ENCODE measurements at regions not wholly inside any gene's neighbourhood (a gene's known extent, or its start where the extent isn't known, plus 50 kb on each side); places are given as distances from the start of the nearest gene placed in this dataset.

GRCh38 chr14:87323191-87323590, 669.8 kb downstream of the GALC start:
- H3K9me3 ChIP-seq (ENCODE audit: control insufficient read depth, insufficient read depth, low read length), result no peaks in the 10 kb centered on the region
- H3K9ac ChIP-seq (ENCODE audit: low read depth, low read length), result no peak overlapping the region
- no peaks in the 10 kb centered on the region for H3K36me3 ChIP-seq (ENCODE audit: insufficient read depth, low read length)
- no peaks in the 10 kb centered on the region for H3K4me1 ChIP-seq (ENCODE audit: insufficient read depth, low read length)

GRCh38 chr14:87321548-87321947, 671.4 kb downstream of the GALC start:
- Histone ChIP-seq H3K9ac (ENCODE audit: low read depth, low read length) (no peak overlapping the region), H3K4me1 (ENCODE audit: insufficient read depth, low read length) (no peaks in the 10 kb centered on the region), H3K36me3 (ENCODE audit: insufficient read depth, low read length) (no peaks in the 10 kb centered on the region), H3K9me3 (ENCODE audit: control insufficient read depth, insufficient read depth, low read length) (no peaks in the 10 kb centered on the region)

- H3K36me3 ChIP-seq (ENCODE audit: insufficient read depth, low read length), result no peaks in the 10 kb centered on the region
- no peak overlapping the region for H3K9ac ChIP-seq (ENCODE audit: low read depth, low read length)
- no peaks in the 10 kb centered on the region for H3K4me1 ChIP-seq (ENCODE audit: insufficient read depth, low read length)
- H3K9me3 ChIP-seq (ENCODE audit: control insufficient read depth, insufficient read depth, low read length), result no peaks in the 10 kb centered on the region
Measured at GRCh38 chr14:87312894-87313205, 680.1 kb downstream of the GALC start.

GRCh38 chr14:87312169-87312893, 680.7 kb downstream of the GALC start:
- Histone ChIP-seq H3K9ac (ENCODE audit: low read depth, low read length) (no peak overlapping the region), H3K4me1 (ENCODE audit: insufficient read depth, low read length) (no peaks in the 10 kb centered on the region), H3K36me3 (ENCODE audit: insufficient read depth, low read length) (no peaks in the 10 kb centered on the region), H3K9me3 (ENCODE audit: control insufficient read depth, insufficient read depth, low read length) (no peaks in the 10 kb centered on the region)

GRCh38 chr14:87309557-87309956, 683.4 kb downstream of the GALC start:
- Histone ChIP-seq H3K9ac (ENCODE audit: low read depth, low read length) (no peak overlapping the region), H3K9me3 (ENCODE audit: control insufficient read depth, insufficient read depth, low read length) (no peaks in the 10 kb centered on the region), H3K36me3 (ENCODE audit: insufficient read depth, low read length) (no peaks in the 10 kb centered on the region), H3K4me1 (ENCODE audit: insufficient read depth, low read length) (no peaks in the 10 kb centered on the region)

GRCh38 chr14:87306409-87307168, 686.4 kb downstream of the GALC start:
- Histone ChIP-seq H3K9ac (ENCODE audit: low read depth, low read length) (no peak overlapping the region), H3K9me3 (ENCODE audit: control insufficient read depth, insufficient read depth, low read length) (no peaks in the 10 kb centered on the region), H3K4me1 (ENCODE audit: insufficient read depth, low read length) (no peaks in the 10 kb centered on the region), H3K36me3 (ENCODE audit: insufficient read depth, low read length) (no peaks in the 10 kb centered on the region)

- Histone ChIP-seq H3K9me3 (ENCODE audit: control insufficient read depth, insufficient read depth, low read length) (no peaks in the 10 kb centered on the region), H3K9ac (ENCODE audit: low read depth, low read length) (no peak overlapping the region), H3K36me3 (ENCODE audit: insufficient read depth, low read length) (no peaks in the 10 kb centered on the region), H3K4me1 (ENCODE audit: insufficient read depth, low read length) (no peaks in the 10 kb centered on the region)
Measured at GRCh38 chr14:87305345-87305744, 687.6 kb downstream of the GALC start.

GRCh38 chr14:87304404-87304803, 688.6 kb downstream of the GALC start:
- Histone ChIP-seq H3K36me3 (ENCODE audit: insufficient read depth, low read length) (no peaks in the 10 kb centered on the region), H3K9ac (ENCODE audit: low read depth, low read length) (no peak overlapping the region), H3K4me1 (ENCODE audit: insufficient read depth, low read length) (no peaks in the 10 kb centered on the region)

GRCh38 chr14:87286826-87287225, 706.2 kb downstream of the GALC start:
- no peaks in the 10 kb centered on the region for H3K4me1 ChIP-seq (ENCODE audit: insufficient read depth, low read length)
- H3K9me3 ChIP-seq (ENCODE audit: control insufficient read depth, insufficient read depth, low read length), result no peaks in the 10 kb centered on the region
- H3K9ac ChIP-seq (ENCODE audit: low read depth, low read length), result no peak overlapping the region
- no peaks in the 10 kb centered on the region for H3K36me3 ChIP-seq (ENCODE audit: insufficient read depth, low read length)

More at GRCh38 chr14:87304404-87304803, 688.6 kb downstream of the GALC start:
- H3K9me3 ChIP-seq (ENCODE audit: control insufficient read depth, insufficient read depth, low read length), result no peaks in the 10 kb centered on the region

GRCh38 chr14:87286191-87286590, 706.8 kb downstream of the GALC start:
- no peak overlapping the region for H3K9ac ChIP-seq (ENCODE audit: low read depth, low read length)
- H3K9me3 ChIP-seq (ENCODE audit: control insufficient read depth, insufficient read depth, low read length), result no peaks in the 10 kb centered on the region
- H3K4me1 ChIP-seq (ENCODE audit: insufficient read depth, low read length), result no peaks in the 10 kb centered on the region
- H3K36me3 ChIP-seq (ENCODE audit: insufficient read depth, low read length), result no peaks in the 10 kb centered on the region

GRCh38 chr14:87285506-87285905, 707.5 kb downstream of the GALC start:
- H3K36me3 ChIP-seq (ENCODE audit: insufficient read depth, low read length), result no peaks in the 10 kb centered on the region
- no peaks in the 10 kb centered on the region for H3K4me1 ChIP-seq (ENCODE audit: insufficient read depth, low read length)
- H3K9ac ChIP-seq (ENCODE audit: low read depth, low read length), result no peak overlapping the region
- no peaks in the 10 kb centered on the region for H3K9me3 ChIP-seq (ENCODE audit: control insufficient read depth, insufficient read depth, low read length)

- Histone ChIP-seq H3K36me3 (ENCODE audit: insufficient read depth, low read length) (no peaks in the 10 kb centered on the region), H3K4me1 (ENCODE audit: insufficient read depth, low read length) (no peaks in the 10 kb centered on the region), H3K9me3 (ENCODE audit: control insufficient read depth, insufficient read depth, low read length) (no peaks in the 10 kb centered on the region), H3K9ac (ENCODE audit: low read depth, low read length) (no peak overlapping the region)
Measured at GRCh38 chr14:87283547-87283946, 709.4 kb downstream of the GALC start.

GRCh38 chr14:87282266-87282665, 710.7 kb downstream of the GALC start:
- Histone ChIP-seq H3K9ac (ENCODE audit: low read depth, low read length) (no peak overlapping the region), H3K9me3 (ENCODE audit: control insufficient read depth, insufficient read depth, low read length) (no peaks in the 10 kb centered on the region), H3K4me1 (ENCODE audit: insufficient read depth, low read length) (no peaks in the 10 kb centered on the region), H3K36me3 (ENCODE audit: insufficient read depth, low read length) (no peaks in the 10 kb centered on the region)

- no peaks in the 10 kb centered on the region for H3K36me3 ChIP-seq (ENCODE audit: insufficient read depth, low read length)
- no peaks in the 10 kb centered on the region for H3K4me1 ChIP-seq (ENCODE audit: insufficient read depth, low read length)
- no peak overlapping the region for H3K9ac ChIP-seq (ENCODE audit: low read depth, low read length)
- H3K9me3 ChIP-seq (ENCODE audit: control insufficient read depth, insufficient read depth, low read length), result no peaks in the 10 kb centered on the region
Measured at GRCh38 chr14:87278415-87278814, 714.6 kb downstream of the GALC start.

- no peaks in the 10 kb centered on the region for H3K36me3 ChIP-seq (ENCODE audit: insufficient read depth, low read length)
- no peaks in the 10 kb centered on the region; the same call in 1 of the 2 replicates for H3K9me3 ChIP-seq (ENCODE audit: control insufficient read depth, insufficient read depth, low read length)
- H3K9ac ChIP-seq (ENCODE audit: low read depth, low read length), result no peak overlapping the region
- no peaks in the 10 kb centered on the region for H3K4me1 ChIP-seq (ENCODE audit: insufficient read depth, low read length)
Measured at GRCh38 chr14:87271331-87271730, 721.7 kb downstream of the GALC start.

Data from ES-I3 (cell line).